Right cardiac atrium (tissue), 5 donors: ENCODE measurements at regions not wholly inside any gene's neighbourhood (a gene's known extent, or its start where the extent isn't known, plus 50 kb on each side); places are given as distances from the start of the nearest gene placed in this dataset.
"Not testable (repeated sequence)": the region's sequence is repeated elsewhere in the genome, so short reads cannot be mapped to it uniquely, and the experiment has no call there.

Experiments used
- ATAC-seq, 2 donors: fragments of 200-7000 bp; cut with Tn5 transposase; one replicate each; pipeline versions ENCODE4 v1.8.0 to v1.9.1; 2020; ENCODE audit warnings: moderate library complexity in 2 of 2, mild to moderate bottlenecking in 1 of 2
- DNase-seq, 3 donors: peaks; one replicate each; pipeline ENCODE4 v3.0.0-alpha.2; 2020
- H3K27ac ChIP-seq: one replicate; pipeline ENCODE4 v1.5.1; 2013; ENCODE audit warnings: mild to moderate bottlenecking, low read length, control low read depth, moderate library complexity
- H3K27me3 ChIP-seq: one replicate; pipeline ENCODE4 v1.6.1; 2013; ENCODE audit not compliant: control insufficient read depth, insufficient read depth
- H3K4me1 ChIP-seq: one replicate; pipeline ENCODE4 v1.6.1; 2013; ENCODE audit warnings: low read length; ENCODE audit not compliant: control insufficient read depth, insufficient read depth
- H3K4me3 ChIP-seq: one replicate; pipeline ENCODE4 v1.5.1; 2013; ENCODE audit warnings: low read length, control low read depth
- H3K9me3 ChIP-seq: one replicate; pipeline ENCODE4 v1.6.1; 2013; ENCODE audit warnings: low read length; ENCODE audit not compliant: control insufficient read depth
- WGBS: extraction: QIAGEN DNeasy Blood & Tissue Kit; methylation state at CpG from one replicate; pipeline ENCODE4 v1.1.7; 2013; 5-methylcytosine and 5-hydroxymethylcytosine counted together
- intact Hi-C, 4 donors: fragments of 100-400 bp; cut with DNase I; formaldehyde crosslinking; loops; one replicate each; pipeline versions ENCODE4 v1.11.0 to v1.14.0; 2022 to 2023
- donor health status: healthy with polysubstance abuse.
- donor health status: DM: no; HTN: yes; CAD: no.
- donor health status: DM: no; HTN: no; CAD: no.
- donor health status: DM: no; HTN: yes; CAD: no; lungs with severe emphysema.
- donor health status: DM: yes; HTN: yes; CAD: no.

- H3K27ac ChIP-seq: no peak overlapping the region
- H3K4me3 ChIP-seq: no peak overlapping the region
- 80% methylated on average over 1 of the region's 1 CpG for WGBS
- no peaks in the 10 kb centered on the region for H3K27me3 ChIP-seq
- ATAC-seq (no peak), DNase-seq (no peak)
- intact Hi-C loops: loop anchor here in 2 of 4 donors (5.0 to 10.0 kb wide), 2 partner anchors 237 to 239 kb away; no protein-coding TSS in a partner anchor
- no peaks in the 10 kb centered on the region for H3K4me1 ChIP-seq
- no peaks in the 10 kb centered on the region for H3K9me3 ChIP-seq
These were observed 511.5 kb downstream of the UQCRFS1 start for GRCh38 chr19:28701491-28701890.

DNA sequence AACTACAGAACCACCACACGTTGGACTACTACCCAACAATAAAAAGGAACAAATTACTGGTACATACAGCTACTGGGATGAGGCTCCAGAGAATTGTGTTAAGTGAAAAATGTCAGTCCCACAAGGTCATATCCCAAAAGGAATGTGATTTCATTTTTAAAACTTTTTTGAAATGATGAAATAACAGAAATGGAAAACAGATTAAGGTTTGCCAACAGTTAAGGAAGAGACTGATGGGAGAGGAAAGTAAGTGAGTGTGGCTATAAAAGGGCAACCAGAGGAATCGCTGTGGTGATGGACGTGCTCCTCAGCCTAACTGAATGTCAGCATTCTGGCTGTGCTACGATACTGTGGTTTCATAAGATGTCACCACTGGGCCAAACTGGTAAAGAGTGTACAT lies 512.8 kb downstream of the UQCRFS1 start:
- no peak overlapping the region for H3K4me3 ChIP-seq
- H3K27ac ChIP-seq: no peak overlapping the region
- H3K4me1 ChIP-seq: no peaks in the 10 kb centered on the region
- no peak for DNase-seq
- intact Hi-C loops: loop anchor here in 2 of 4 donors (5.0 to 10.0 kb wide), 2 partner anchors 235 to 238 kb away; no protein-coding TSS in a partner anchor
- 67% methylated on average over 4 of the region's 4 CpGs for WGBS
- H3K27me3 ChIP-seq: no peaks in the 10 kb centered on the region
- no peaks in the 10 kb centered on the region for H3K9me3 ChIP-seq
- no peak for ATAC-seq

DNA sequence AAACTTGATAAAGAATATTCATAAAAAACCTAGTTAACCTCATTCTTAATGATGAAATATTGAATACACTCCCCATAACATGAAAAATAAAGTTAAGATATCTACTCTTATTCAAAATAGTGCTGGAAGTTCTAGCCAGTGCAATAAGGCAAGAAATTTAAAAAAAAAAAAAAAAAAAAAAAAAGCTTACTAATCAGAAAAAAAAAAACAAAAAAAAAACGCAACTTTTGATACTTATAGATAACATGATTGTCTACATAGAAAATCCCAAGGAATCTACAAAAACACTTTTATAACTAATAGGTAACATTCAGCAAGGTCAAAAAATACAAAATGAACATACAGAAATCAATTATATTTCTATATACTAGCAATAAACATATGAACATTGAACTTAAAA lies 515.6 kb downstream of the UQCRFS1 start:
- ATAC-seq (no peak), DNase-seq (no peak)
- Histone ChIP-seq H3K4me3 (no peak overlapping the region), H3K4me1 (no peaks in the 10 kb centered on the region), H3K27ac (no peak overlapping the region), H3K27me3 (no peaks in the 10 kb centered on the region), H3K9me3 (no peaks in the 10 kb centered on the region)
- WGBS: 93% methylated on average over 1 of the region's 1 CpG
- intact Hi-C loops: no loop called here

DNA sequence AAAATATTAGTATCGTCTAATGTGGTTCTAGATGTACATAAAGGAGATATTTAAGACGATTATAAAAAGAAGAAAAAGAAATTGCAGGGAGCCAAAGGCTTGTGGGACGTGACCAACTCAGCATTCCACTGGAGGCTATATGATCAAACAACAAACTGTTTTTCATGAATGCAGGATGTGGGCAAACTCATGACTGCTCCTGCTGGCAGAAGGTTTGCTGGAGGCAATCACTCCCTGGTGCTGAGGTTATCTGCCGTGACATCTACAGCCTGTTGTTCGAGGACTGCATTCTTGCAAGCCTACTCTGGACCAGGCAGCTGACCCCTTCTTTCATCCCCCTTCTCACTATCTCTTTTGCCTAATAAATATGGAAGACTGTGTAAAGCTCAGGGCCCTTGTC lies 518.1 kb downstream of the UQCRFS1 start:
- no peak for ATAC-seq
- no peak for DNase-seq
- no peak overlapping the region for H3K27ac ChIP-seq
- WGBS: 67% methylated on average over 5 of the region's 5 CpGs
- H3K4me1 ChIP-seq: no peaks in the 10 kb centered on the region
- intact Hi-C loops: no loop called here
- no peaks in the 10 kb centered on the region for H3K27me3 ChIP-seq
- H3K4me3 ChIP-seq: no peak overlapping the region
- no peaks in the 10 kb centered on the region for H3K9me3 ChIP-seq

DNA sequence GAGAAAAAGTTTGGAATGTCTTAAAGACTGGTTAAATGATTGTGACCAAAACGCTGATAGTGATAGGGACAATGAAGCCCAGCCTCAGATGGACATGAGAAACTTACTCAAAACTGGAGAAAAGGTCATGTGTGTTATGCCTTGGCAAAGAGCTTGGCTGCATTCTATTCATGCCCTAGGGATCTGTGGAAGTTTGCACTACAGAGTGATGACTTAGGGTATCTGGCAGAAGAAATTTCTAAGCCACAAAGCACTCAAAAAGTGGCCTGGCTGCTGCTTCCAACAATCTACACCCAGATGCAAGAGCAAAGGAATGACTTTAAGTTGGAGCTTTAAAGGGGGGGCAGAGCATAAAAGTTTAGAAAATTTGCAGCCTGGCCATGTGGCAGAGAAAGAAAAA lies 521.3 kb downstream of the UQCRFS1 start:
- Histone ChIP-seq H3K9me3 (no peaks in the 10 kb centered on the region), H3K27ac (no peak overlapping the region), H3K4me3 (no peak overlapping the region), H3K4me1 (no peaks in the 10 kb centered on the region), H3K27me3 (no peaks in the 10 kb centered on the region)
- ATAC-seq: no peak
- intact Hi-C loops: no loop called here
- no peak for DNase-seq
- WGBS: 65% methylated on average over 1 of the region's 1 CpG

DNA sequence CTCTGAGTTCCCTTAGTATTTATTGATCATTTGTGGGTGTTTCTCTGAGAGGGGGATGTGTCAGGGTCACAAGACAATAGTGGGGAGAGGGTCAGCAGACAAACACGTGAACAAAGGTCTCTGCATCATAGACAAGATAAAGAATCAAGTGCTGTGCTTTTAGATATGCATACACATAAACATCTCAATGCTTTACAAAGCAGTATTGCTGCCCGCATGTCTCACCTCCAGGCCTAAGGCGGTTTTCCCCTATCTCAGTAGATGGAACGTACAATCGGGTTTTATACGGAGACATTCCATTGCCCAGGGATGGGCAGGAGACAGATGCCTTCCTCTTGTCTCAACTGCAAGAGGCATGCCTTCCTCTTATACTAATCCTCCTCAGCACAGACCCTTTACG lies 523.5 kb downstream of the UQCRFS1 start:
- H3K9me3 ChIP-seq, H3K4me3 ChIP-seq, H3K4me1 ChIP-seq, intact Hi-C loops, H3K27ac ChIP-seq, DNase-seq, ATAC-seq, H3K27me3 ChIP-seq: not testable (repeated sequence)
- WGBS: 78% methylated on average over 6 of the region's 7 CpGs

GRCh38 chr19:28687296-28687695 lies 525.7 kb downstream of the UQCRFS1 start:
- DNase-seq (no peak), ATAC-seq (no peak)
- 73% methylated on average over 1 of the region's 1 CpG for WGBS
- no peak overlapping the region for H3K4me3 ChIP-seq
- no peaks in the 10 kb centered on the region for H3K27me3 ChIP-seq
- H3K27ac ChIP-seq: no peak overlapping the region
- no peaks in the 10 kb centered on the region for H3K9me3 ChIP-seq
- no peaks in the 10 kb centered on the region for H3K4me1 ChIP-seq
- intact Hi-C loops: no loop called here

GRCh38 chr19:28686756-28687155 lies 526.2 kb downstream of the UQCRFS1 start:
- DNase-seq (no peak), ATAC-seq (no peak)
- no peaks in the 10 kb centered on the region for H3K4me1 ChIP-seq
- H3K4me3 ChIP-seq: no peak overlapping the region
- WGBS: 65% methylated on average over 2 of the region's 2 CpGs
- intact Hi-C loops: no loop called here
- no peak overlapping the region for H3K27ac ChIP-seq
- H3K9me3 ChIP-seq: no peaks in the 10 kb centered on the region
- H3K27me3 ChIP-seq: no peaks in the 10 kb centered on the region

DNA sequence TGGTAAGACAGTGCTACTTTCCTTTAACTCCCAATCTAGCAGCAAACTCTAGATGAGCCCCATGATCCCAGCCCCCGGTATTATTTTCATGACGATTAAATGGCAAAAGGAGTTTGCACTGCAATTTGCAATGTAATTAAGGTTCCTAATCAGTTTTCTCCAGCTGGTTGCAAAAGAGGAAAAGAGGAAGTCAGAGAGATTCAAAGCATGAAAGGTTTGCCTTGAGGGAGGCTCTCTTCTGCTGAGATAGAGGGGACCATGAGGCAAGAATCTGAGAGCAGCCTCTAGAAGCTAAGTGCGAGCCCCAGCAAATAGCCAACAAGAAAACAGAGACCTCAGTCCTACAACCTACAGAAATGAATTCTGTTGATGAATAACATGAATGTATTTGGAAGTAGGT lies 527.1 kb downstream of the UQCRFS1 start:
- Histone ChIP-seq H3K27me3 (no peaks in the 10 kb centered on the region), H3K4me3 (no peak overlapping the region), H3K9me3 (no peaks in the 10 kb centered on the region), H3K27ac (no peak overlapping the region), H3K4me1 (no peaks in the 10 kb centered on the region)
- WGBS: 92% methylated on average over 3 of the region's 3 CpGs
- ATAC-seq (no peak), DNase-seq (no peak)
- intact Hi-C loops: no loop called here

GRCh38 chr19:28685077-28685476 lies 527.9 kb downstream of the UQCRFS1 start:
- H3K27ac ChIP-seq, H3K4me1 ChIP-seq, H3K9me3 ChIP-seq, ATAC-seq, intact Hi-C loops, H3K4me3 ChIP-seq, H3K27me3 ChIP-seq, DNase-seq: not testable (repeated sequence)
- WGBS: 85% methylated on average over 4 of the region's 4 CpGs

DNA sequence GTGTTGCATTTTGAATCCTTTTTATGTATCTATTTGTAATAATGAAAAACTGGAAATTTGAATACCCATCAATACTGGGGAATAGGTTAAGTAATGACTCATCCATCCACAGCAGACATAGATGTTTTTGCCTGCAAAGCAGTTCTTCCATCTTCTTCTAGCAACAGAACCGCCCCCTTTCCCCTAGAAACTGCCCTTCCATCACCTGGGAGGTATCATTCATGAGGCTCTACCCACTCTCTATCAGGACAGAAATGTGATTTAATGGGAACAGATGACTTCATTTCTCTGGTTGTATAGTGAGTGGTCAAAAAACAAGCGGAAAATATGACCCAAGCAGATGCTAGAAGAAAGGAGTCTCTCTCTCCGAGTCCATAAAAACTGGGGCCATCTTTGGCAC lies 532.8 kb downstream of the UQCRFS1 start:
- Histone ChIP-seq H3K9me3 (no peaks in the 10 kb centered on the region), H3K27me3 (no peaks in the 10 kb centered on the region), H3K4me3 (no peak overlapping the region), H3K27ac (no peak overlapping the region), H3K4me1 (no peaks in the 10 kb centered on the region)
- WGBS: 92% methylated on average over 3 of the region's 3 CpGs
- ATAC-seq (no peak), DNase-seq (no peak)
- intact Hi-C loops: no loop called here

GRCh38 chr19:28670836-28671235 lies 542.1 kb downstream of the UQCRFS1 start:
- peaks cover 2% of the 10 kb centered on the region for H3K9me3 ChIP-seq
- ATAC-seq: no peak

More at GRCh38 chr19:28670836-28671235, 542.1 kb downstream of the UQCRFS1 start:
- no peak overlapping the region for H3K4me3 ChIP-seq
- H3K4me1 ChIP-seq: no peaks in the 10 kb centered on the region
- intact Hi-C loops: no loop called here
- no peaks in the 10 kb centered on the region for H3K27me3 ChIP-seq
- H3K27ac ChIP-seq: no peak overlapping the region
- DNase-seq: no peak
- 78% methylated on average over 2 of the region's 2 CpGs for WGBS
